GM21786 (cell line): ENCODE measurements at regions not wholly inside any gene's neighbourhood (a gene's known extent, or its start where the extent isn't known, plus 50 kb on each side); places are given as distances from the start of the nearest gene placed in this dataset.

Experiments used
- ATAC-seq: cut with Tn5 transposase; IDR thresholded peaks from one replicate; pipeline ENCODE4 v1.9.1; 2021; ENCODE audit not compliant: unreplicated experiment

- no peak for ATAC-seq
These were observed 1101.6 kb upstream of the RAG2 start for GRCh38 chr11:37699644-37700043.

GRCh38 chr11:37695283-37695682 lies 1097.2 kb upstream of the RAG2 start:
- no peak for ATAC-seq

GRCh38 chr11:37689951-37690350 lies 1091.9 kb upstream of the RAG2 start:
- no peak for ATAC-seq

GRCh38 chr11:37688456-37688855 lies 1090.4 kb upstream of the RAG2 start:
- ATAC-seq: no peak

GRCh38 chr11:37687130-37687529 lies 1089.1 kb upstream of the RAG2 start:
- ATAC-seq: no peak

- ATAC-seq: no peak
These were observed 1073.3 kb upstream of the RAG2 start for GRCh38 chr11:37671321-37671720.

- ATAC-seq: no peak
These were observed 1068.9 kb upstream of the RAG2 start for GRCh38 chr11:37666960-37667359.

GRCh38 chr11:37657645-37658044 lies 1059.6 kb upstream of the RAG2 start:
- no peak for ATAC-seq

- ATAC-seq: no peak
These were observed 1049.7 kb upstream of the RAG2 start for GRCh38 chr11:37647767-37648166.

- no peak for ATAC-seq
These were observed 1045.9 kb upstream of the RAG2 start for GRCh38 chr11:37643968-37644367.

GRCh38 chr11:37642296-37642695 lies 1044.3 kb upstream of the RAG2 start:
- no peak for ATAC-seq

GRCh38 chr11:37632748-37633147 lies 1034.7 kb upstream of the RAG2 start:
- no peak for ATAC-seq

- ATAC-seq: no peak
These were observed 1032.8 kb upstream of the RAG2 start for GRCh38 chr11:37630866-37631265.

GRCh38 chr11:37623778-37624177 lies 1025.7 kb upstream of the RAG2 start:
- ATAC-seq: no peak

- no peak for ATAC-seq
These were observed 1023.6 kb upstream of the RAG2 start for GRCh38 chr11:37621662-37622061.

- ATAC-seq: no peak
These were observed 1018.3 kb upstream of the RAG2 start for GRCh38 chr11:37616291-37616690.

GRCh38 chr11:37613031-37613430 lies 1015.0 kb upstream of the RAG2 start:
- no peak for ATAC-seq

- ATAC-seq: no peak
These were observed 1014.1 kb upstream of the RAG2 start for GRCh38 chr11:37612146-37612545.

- no peak for ATAC-seq
These were observed 1007.2 kb upstream of the RAG2 start for GRCh38 chr11:37605229-37605628.

GRCh38 chr11:37598381-37598780 lies 1000.3 kb upstream of the RAG2 start:
- no peak for ATAC-seq

- ATAC-seq: no peak
These were observed 999.7 kb upstream of the RAG2 start for GRCh38 chr11:37597776-37598175.

GRCh38 chr11:37595845-37596244 lies 997.8 kb upstream of the RAG2 start:
- no peak for ATAC-seq

GRCh38 chr11:37574361-37574760 lies 976.3 kb upstream of the RAG2 start:
- no peak for ATAC-seq
